Hindlimb muscle (tissue), 1 donor: ENCODE measurements at regions not wholly inside any gene's neighbourhood (a gene's known extent, or its start where the extent isn't known, plus 50 kb on each side); places are given as distances from the start of the nearest gene placed in this dataset.
"Not testable (repeated sequence)": the region's sequence is repeated elsewhere in the genome, so short reads cannot be mapped to it uniquely, and the experiment has no call there.

ENCODE experiments used
- DNase-seq: peaks from one replicate; pipeline ENCODE4 v3.0.0-alpha.2; 2013

DNA sequence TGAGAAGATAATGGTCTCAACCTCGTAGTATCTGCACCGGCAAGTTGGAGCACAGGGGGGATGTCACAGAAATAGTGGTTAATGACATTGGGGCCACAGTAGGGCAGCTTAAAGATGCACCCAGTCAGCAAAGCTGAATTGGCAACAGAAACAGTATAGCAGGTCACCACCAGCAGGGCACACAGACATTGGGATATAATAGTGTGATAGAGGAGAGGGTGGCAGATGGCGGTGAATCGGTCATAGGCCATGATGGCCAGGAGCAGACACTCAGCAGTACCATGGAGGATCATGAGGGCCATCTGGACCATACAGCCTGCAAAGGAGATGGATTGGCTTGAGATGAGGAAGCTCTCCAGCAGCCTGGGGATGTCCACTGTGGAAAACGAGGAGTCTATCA is 106.0 kb upstream of the OR9Q1 start:
- no peak for DNase-seq

DNA sequence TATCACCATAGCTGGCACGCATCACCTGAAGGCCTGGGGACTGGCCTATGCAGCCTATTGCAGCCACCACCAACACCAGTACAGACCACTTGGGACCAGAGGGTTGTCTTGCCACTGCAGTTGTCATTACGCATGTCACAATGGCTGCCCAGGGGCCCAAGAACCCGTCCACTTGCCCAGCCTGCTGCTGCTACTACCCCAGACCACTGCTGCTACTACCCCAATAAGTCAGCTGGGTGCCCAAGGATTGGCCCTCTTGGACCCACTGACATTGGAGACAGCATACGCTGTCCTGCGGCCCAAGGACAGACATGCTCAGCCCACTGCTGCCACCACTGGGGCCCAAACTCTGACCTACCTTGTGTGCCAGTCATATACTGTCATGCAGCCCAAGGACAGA is 102.7 kb upstream of the OR9Q1 start:
- DNase-seq = no peak

DNA sequence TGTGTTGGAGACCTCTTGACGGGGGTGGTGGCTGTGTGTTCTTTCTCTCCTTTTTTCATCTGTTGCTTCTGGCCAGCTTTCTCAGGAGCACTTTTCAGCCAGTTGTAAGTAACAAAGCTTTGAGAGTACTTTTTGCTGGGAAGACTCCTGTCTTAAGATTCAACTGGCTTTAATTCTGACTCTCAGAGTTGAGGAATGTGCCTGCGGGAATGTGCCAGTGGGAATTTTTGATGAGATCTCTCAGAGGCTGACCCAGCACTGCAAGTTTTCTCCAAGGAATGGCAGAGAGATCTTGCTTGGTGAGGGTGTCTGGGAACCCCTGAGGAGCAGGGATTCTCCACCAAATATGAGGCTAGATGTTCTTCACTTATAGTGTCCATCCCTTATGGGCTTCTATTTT is 91.6 kb upstream of the OR9Q1 start:
- no peak for DNase-seq

DNA sequence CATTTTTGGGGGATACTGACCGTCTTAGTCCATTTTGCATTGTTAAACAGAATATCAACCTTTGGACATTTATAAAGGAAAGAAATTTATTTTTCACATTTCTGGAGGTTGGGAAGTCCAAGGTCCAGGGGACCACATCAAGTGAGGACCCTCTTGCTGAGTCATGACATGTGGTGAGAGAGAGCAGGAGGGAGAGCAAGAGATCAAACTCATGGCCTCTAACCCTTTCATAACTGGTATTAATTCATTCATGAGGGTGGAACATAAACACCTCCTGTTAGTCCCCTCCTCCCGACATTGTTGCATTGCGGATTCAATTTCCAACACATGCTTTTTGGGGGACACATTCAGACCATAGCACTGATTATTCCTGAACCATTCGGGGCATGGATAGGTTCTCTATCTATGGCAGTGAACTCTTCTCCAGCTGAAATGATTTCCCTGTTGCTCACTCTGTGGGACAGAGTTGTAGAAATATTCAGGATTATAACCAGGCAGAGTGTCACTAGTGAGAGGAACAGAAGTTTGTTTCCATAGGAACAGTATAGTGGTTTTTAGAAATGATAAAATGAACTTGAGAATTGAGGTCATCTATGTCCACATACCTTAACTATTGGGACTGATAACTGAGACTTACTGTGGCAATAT is 88.2 kb upstream of the OR9Q1 start:
- no peak for DNase-seq

DNA sequence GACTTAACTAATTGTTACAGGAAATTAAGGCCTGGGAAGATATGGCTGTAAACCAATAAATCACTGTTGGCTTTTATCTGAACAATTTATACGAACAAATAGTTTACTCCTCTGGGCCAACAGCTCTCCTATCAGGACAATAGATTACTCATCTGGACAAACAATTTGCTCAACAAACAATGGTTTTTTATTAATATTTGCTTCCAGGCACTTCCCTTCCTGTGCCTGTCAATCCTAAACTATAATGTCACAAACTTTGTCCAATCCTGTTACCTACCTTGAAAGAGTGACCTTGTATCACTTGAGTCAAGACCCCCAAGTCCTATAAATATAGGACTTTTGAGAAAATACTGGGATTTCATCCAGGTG is 87.6 kb upstream of the OR9Q1 start:
- DNase-seq = no peak

DNA sequence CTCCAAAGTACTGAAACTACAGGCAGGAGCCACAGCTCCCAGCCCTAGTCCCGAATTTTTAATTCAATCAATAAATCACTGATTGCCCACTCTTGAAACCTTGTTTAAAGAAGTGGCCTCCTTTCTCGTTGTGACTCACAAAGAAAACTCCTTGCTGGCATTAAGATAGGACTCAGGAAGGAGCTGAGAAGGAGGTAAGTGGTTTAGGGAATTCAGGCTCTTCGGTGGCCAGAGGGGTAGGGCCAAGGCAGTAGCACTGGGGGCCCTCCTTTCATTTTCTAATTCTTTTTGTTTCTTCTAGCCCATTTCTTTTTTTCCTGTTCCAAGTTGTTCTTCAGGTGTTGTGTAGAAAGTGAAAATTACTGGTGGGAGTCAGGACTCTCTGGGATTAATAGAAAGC is 86.2 kb upstream of the OR9Q1 start:
- DNase-seq = no peak

DNA sequence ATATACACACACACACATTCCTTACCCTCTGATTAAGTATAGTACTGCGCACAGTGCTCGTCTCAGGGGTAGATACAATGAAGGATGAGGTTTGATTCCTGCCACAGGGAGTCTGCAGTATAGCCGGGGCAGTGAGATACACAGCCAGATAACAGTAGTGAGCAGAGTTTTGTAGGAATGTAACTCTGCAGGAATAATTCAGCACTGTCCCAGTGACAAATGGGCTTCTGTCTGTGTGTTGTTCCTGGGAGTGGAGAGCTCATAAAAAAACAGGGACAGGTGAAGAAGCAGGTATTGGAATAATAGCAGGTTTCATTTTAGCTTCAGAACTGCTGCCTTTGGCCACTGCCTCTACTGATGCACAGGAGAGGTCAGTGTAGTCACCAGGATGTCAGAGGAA is 85.3 kb upstream of the OR9Q1 start:
- DNase-seq = no peak

DNA sequence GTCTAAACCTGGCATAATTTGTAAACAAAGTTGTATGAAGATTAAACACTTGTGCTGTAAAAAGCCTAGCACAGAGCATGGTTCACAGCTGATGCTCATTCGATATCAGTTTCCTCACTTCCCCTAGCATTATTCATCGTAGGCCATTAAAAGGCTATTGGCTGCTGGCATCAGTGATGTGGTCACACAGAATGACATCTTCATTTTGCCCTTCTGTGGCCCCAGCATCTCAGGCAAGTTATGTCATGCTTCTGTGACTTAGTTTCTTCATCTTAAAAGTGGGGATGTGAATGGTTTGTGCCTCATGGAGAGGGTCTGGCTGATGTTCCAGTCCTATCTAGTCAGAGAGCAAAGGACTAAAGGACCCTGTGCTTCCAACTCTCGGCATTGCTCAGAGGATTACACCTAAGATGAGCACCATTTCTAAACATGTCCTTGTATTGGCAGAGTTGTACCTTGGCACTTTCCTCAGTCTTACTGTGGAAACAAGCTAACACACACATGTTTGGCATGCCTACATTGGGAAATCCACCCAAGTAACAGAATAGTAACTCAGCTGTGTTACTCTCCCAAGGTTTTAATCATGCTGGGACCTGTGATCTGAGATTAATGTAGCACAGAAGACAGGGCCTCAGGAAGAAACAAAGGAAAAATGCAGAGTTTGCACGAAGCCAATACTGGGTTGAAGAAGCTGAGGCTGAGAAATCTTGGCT is 83.5 kb upstream of the OR9Q1 start:
- DNase-seq = no peak

DNA sequence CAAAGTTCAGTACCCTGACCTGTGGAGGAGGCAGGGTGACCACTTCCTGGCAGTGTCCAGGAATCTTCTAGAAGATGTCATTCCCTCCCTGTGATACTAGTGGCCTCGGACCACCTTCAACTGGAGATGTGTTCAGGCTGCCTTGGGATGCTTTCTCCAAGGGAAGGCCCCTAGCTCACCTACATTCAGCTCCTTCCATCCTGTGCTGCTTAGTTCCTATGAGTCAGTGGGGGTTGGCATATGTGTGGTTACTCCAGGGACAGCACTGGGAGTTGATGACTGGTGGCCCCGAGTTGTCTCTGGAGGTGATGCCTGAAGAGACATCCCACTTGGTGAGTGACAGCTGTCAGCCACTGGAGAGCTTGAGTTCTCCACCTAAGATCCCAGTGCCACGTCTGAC is 81.8 kb upstream of the OR9Q1 start:
- no peak for DNase-seq

DNA sequence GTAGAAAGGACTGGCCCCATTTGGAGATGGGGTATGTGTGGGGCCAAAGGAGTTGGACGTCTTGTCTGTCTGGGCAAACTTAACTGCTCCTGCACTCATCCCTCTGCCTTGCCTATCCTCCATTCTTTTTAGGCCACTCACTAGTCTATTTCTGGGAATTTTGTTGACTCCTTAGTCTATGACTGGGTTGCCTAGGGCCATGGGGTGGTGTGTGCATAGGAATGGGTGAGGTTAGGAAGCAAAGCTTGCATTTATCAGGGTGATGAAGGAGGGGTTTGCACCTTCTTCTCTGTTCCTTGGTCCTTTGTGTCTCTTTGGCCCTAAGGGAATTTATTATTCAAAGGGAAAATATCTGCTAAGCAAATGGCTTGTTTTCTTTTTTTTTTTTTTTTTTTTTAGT is 80.9 kb upstream of the OR9Q1 start:
- no peak for DNase-seq

DNA sequence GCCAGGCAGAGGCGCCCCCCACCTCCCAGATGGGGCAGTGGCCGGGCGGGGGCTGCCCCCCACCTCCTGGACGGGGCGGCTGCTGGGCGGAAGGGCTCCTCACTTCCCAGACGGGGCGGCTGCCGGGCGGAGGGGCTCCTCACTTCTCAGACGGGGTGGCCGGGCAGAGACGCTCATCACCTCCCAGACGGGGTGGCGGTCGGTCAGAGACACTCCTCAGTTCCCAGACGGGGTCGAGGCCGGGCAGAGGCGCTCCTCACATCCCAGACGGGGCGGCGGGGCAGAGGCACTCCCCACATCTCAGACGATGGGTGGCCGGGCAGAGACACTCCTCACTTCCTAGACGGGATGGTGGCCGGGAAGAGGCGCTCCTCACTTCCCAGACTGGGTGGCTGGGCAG is 79.9 kb upstream of the OR9Q1 start:
- DNase-seq = not testable (repeated sequence)

DNA sequence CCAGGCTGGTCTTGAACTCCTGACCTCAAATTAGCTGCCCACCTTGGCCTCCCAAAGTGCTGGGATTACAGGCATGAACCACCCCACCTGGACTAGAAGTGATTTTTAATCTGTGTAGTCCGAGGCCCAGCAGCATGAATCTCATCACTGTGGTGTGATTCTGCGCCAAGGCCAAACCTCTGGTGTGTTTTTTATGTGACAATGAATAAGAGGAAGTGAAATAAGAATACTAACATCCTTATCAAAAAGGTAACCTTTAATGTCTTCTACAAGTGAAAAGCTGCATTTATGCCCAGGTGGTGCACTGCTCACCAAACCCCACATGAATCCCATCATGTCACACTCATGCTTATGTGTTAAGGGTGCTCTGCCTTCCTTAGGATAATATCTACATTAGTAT is 77.1 kb upstream of the OR9Q1 start:
- no peak for DNase-seq

DNA sequence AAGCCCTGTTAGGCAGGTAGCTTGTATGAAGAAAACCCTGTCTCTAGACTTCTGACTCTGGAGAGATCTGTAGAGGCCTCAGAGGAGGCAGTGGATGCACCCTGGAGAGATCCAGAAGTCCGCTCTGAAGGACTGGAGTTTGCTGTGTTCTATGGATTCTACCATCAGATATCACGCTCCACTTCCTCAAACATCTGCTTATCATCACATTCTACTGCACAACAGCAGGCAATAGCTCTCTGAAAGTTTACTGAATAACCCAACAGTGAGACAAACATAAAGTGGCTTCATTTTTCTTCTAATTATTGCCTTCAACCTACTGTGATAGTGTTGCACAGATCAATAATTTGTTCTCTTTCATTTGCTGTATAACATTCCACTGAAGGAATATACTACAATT is 59.0 kb upstream of the OR9Q1 start:
- no peak for DNase-seq

DNA sequence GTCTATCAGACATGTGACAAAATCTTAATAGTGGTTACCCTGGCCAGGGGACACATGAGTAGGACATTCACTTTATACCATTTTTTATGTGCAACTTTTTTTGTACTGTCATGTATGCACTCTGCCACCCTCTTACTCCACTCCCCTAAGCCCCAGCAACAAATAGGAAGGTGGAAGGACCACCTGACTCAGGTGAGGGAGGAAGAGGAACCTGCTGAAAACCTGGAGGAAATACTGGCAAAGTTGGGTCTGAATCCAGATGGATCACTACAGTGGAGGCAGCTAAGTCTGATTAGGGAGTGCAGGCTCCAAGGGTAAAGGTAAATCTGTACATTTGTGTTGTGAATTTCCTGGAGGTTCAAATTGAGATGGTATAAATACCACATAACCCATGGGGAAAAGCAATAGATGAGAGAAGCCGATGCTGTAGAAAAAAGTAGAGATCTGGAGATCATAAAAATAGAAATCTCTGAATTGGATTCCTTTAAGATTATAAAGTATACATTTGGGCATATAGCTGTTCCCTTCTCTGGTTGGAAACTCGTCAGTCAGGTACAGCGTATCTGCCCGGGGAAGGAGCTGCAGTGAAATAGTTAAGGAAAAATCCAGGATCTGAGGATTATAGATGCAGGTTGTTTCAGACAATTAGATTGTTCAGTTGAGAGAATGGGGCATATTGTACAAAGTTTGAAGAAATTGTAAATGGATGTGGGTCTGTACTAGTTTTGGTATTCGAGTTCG is 52.2 kb upstream of the OR9Q1 start:
- DNase-seq = no peak

DNA sequence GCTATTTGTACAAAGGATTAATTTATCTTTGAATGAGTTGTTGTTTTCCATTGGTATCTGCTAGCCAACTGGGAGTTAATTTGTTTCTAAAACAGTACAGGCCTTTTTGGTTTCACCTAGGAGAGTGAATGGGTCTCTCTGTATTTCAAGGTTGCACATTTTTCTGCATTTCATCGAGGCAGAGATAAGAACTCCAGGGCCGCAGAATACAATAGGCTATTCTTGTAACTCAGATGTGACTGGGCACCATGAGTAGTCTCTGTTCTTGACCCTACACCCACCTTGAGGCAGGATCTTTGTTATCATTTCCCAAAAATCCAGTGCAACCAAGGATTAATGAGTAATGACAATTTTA is 51.7 kb upstream of the OR9Q1 start:
- DNase-seq = no peak
